Transverse colon (tissue), 3 donors: ENCODE measurements at regions not wholly inside any gene's neighbourhood (a gene's known extent, or its start where the extent isn't known, plus 50 kb on each side); places are given as distances from the start of the nearest gene placed in this dataset.

ENCODE experiments used
- EP300 ChIP-seq: sonication (generic); formaldehyde crosslinking; IDR thresholded peaks from one replicate; pipeline ENCODE4 v1.6.1; 2017; ENCODE audit warnings: antibody characterized with exemption, low read depth
- POLR2A ChIP-seq: fragments of 450-650 bp; IDR thresholded peaks from one replicate; pipeline ENCODE4 v1.6.1; 2016; ENCODE audit warnings: antibody characterized with exemption, mild to moderate bottlenecking, moderate library complexity
- TF ChIP-seq, protein P1 (sequence below), 5 experiments: fragments of 200-600 bp in 3 of 5; fragments of 450-650 bp in 2 of 5; sonication (generic) in 3 of 5; IDR thresholded peaks; 1 replicate in 2 of 5; 2 replicates in 3 of 5; pipeline ENCODE4 v1.5.1; 2016 to 2017; ENCODE audit warnings: antibody characterized with exemption in 5 of 5, inconsistent platforms in 3 of 5, mild to moderate bottlenecking in 2 of 5, moderate library complexity in 1 of 5

DNA sequence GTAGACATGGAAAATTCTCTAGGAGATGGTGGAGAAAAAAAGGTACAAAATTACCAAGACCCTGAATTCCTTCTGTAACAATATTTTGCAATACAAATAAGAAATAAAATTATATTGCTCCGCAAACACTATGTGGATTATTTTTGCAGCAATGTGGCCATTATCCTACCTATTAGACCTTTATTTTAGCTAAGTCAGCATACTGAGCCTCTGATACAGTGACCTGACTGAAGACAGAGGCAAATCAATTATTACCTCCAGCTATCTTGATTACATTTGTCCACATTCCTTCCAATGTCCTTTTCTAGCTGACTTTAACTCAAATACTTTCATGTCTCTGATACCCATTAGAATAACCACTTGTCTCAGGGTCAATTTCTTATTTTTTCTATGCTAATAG, 610.9 kb downstream of the LRRIQ3 start:
- TF ChIP-seq, protein P1, sequence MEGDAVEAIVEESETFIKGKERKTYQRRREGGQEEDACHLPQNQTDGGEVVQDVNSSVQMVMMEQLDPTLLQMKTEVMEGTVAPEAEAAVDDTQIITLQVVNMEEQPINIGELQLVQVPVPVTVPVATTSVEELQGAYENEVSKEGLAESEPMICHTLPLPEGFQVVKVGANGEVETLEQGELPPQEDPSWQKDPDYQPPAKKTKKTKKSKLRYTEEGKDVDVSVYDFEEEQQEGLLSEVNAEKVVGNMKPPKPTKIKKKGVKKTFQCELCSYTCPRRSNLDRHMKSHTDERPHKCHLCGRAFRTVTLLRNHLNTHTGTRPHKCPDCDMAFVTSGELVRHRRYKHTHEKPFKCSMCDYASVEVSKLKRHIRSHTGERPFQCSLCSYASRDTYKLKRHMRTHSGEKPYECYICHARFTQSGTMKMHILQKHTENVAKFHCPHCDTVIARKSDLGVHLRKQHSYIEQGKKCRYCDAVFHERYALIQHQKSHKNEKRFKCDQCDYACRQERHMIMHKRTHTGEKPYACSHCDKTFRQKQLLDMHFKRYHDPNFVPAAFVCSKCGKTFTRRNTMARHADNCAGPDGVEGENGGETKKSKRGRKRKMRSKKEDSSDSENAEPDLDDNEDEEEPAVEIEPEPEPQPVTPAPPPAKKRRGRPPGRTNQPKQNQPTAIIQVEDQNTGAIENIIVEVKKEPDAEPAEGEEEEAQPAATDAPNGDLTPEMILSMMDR (IDR thresholded peaks at IDR 0.05): no peak
- TF ChIP-seq POLR2A (no peak), EP300 (no peak)
